ENCODE measurements at regions not wholly inside any gene's neighbourhood (a gene's known extent, or its start where the extent isn't known, plus 50 kb on each side); places are given as distances from the start of the nearest gene placed in this dataset.

GRCh38 chr7:4603843-4604231 lies 78.3 kb upstream of the FOXK1 start:
- no peak for TF ChIP-seq POLR2A (IDR thresholded peaks at IDR 0.05; ENCODE audit: low read length)
- TF ChIP-seq GATA1 (IDR thresholded peaks at IDR 0.05; ENCODE audit: low read depth, low read length), result no peak

All from erythroblast (primary cell).